AG08396 (cell line): ENCODE measurements at regions not wholly inside any gene's neighbourhood (a gene's known extent, or its start where the extent isn't known, plus 50 kb on each side); places are given as distances from the start of the nearest gene placed in this dataset.
A peak's percentile ranks its signal among the peaks of the same experiment; 100 is the strongest.

Experiments used
- DNase-seq: peaks from one replicate; pipeline ENCODE4 v3.0.0; 2012; ENCODE audit warnings: low spot score, mixed read lengths

DNA sequence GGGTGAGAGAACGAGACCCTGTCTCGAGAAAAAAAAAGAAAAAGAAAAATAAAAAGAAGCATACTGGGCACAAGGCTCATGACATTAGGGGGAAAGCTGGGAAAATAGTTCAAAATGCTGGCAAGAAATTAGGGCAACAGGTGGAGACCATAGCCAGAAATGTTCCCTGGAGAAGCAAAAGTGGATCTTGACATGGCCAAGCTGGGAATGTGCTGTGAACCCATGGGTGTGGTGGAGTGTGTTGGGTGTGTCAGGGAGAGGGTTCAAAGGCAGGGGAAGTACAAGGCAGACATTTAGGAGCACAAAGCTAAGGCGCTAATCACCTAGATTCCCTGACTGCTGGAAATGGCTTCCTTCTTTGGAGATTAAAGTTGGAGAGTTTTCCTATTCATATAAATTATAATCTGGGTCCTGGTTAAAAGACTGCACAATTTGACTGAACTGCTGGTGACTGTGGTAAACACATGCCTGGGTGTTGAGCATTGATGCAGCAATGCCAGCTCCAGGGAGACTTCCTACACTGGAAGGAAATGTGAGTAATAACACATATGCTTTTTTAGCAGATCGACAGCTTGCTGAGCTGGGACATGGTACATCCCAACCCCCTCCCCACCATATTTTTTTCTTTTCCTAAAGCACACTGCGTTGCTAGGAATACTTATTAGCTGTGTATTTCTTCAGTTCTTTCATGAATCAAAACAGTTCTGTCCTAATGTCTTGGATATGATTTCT is 70.1 kb upstream of the ARHGAP21 start:
- peak; percentile 30 for DNase-seq

- no peak for DNase-seq
Measured at GRCh38 chr10:24792638-24793037, 69.0 kb upstream of the ARHGAP21 start.

DNA sequence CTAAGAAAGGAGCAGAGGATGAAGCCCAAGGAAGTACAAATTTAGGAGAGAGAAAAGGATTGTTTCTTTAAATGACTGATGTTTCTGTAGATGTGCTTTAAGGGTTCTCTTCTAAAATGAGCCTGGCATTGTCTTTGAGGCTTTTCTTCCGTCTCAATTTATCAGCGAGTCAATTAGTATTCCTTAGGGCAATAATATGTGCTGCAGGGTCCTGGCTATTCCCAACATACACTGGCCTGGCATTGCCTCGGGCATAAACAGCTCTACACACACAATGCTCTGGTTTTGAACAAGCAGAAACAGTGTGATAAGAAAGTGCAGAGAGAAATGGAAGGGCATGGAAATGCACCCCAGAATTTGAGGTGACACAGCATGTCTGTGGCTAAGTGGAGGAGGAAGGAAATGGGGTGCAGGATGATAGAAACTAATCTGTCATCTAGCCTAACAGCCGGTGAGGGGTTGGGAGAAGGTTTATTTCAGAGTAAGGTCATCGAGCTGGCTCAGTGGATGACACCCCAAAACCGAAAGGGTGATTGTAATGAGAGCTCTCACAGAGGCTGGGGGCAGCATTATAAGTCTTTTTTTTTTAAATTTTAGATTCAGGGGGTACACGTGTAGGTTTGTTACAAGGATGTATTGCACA is 67.5 kb upstream of the ARHGAP21 start:
- no peak for DNase-seq

- DNase-seq: no peak
Measured at GRCh38 chr10:24790599-24790998, 66.9 kb upstream of the ARHGAP21 start.

DNA sequence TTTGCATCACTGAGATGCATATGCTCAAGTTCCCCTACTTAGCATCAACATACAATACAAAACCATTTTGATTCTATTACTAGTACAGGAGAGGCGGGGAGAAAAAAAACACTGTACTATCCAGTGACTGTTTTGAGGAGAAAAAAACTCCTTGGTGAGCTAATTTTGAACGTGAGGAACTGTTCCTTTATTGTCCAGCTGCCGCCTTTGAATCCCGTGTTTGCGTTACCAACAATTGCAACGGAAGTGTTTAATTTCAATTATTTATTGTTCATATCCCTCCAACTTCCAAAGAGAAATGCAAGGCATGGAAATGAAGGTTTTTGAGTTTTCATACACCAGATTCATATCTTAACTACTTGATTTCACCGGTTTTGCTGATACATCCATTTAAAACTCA is 66.4 kb upstream of the ARHGAP21 start:
- DNase-seq: no peak

GRCh38 chr10:24784923-24785322 is 61.2 kb upstream of the ARHGAP21 start:
- no peak for DNase-seq

GRCh38 chr10:24784061-24784460 is 60.4 kb upstream of the ARHGAP21 start:
- DNase-seq: no peak

DNA sequence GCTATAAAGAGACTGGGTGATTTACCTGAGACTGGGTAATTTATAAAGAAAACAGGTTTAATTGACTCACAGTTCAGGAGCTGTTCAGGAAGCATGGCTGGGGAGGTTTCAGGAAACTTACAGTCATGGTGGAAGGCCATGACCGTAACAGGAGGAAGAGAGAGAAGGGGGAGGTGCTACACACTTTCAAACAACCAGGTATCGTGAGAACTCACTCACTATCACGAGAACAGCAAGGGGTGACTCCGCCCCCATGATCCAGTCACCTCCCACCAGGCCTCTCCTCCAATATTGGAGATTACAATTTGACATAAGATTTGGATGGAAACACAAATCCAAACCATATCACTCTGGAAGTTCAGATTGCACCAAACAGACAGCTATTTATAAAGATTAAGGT is 59.8 kb upstream of the ARHGAP21 start:
- no peak for DNase-seq

- no peak for DNase-seq
Measured at GRCh38 chr10:24779737-24780136, 56.0 kb upstream of the ARHGAP21 start.

DNA sequence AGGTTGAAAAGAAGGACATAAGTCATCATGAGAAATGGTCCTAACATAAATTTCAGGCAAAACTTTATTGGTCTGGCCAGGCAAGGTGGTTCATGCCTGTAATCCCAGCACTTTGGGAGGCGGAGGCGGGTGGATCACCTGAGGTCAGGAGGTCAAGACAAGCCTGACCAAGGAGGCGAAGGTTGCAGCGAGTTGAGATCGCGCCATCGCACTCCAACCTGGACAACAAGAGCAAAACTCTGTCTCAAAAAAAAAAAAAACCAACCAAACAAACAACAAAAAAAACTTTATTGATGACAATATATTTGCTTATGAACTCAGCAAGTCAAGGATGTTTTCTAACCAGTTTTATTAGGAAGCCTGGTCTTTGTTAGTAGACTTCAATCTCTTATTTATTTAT is 54.6 kb upstream of the ARHGAP21 start:
- DNase-seq: no peak

DNA sequence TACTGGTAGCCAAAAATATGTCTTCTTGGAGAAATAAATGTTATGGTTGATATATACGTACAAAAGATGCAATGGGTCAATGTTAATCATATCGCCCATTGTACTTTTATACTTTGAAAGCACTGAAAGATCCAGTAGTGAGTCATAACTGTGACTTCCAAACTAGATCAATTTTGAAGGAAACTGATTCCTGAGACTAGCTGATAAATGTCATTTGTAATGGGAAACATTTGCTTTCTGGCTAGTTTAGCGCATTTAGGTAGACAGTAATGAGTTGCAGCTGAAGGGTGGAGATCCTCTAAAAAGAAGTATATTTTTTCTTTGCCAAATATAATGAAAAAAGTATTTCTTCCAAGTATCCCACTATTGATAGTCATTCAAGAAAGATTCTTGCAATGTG is 53.5 kb upstream of the ARHGAP21 start:
- no peak for DNase-seq

- no peak for DNase-seq
Measured at GRCh38 chr10:24773939-24774589, 50.4 kb upstream of the ARHGAP21 start.
